LHCN-M2 (cell line): ENCODE measurements at regions not wholly inside any gene's neighbourhood (a gene's known extent, or its start where the extent isn't known, plus 50 kb on each side); places are given as distances from the start of the nearest gene placed in this dataset.
"Not testable (repeated sequence)": the region's sequence is repeated elsewhere in the genome, so short reads cannot be mapped to it uniquely, and the experiment has no call there.

Experiments used
- DNase-seq: peaks from one replicate; pipeline ENCODE4 v3.0.0-alpha.2; 2012; ENCODE audit warnings: low read depth

GRCh38 chr1:60742339-60742738 is 340.0 kb upstream of the NFIA start:
- DNase-seq: no peak

- no peak for DNase-seq
These were observed 342.2 kb upstream of the NFIA start for GRCh38 chr1:60740154-60740553.

GRCh38 chr1:60739729-60740128 is 342.6 kb upstream of the NFIA start:
- no peak for DNase-seq

GRCh38 chr1:60732977-60733401 is 349.4 kb upstream of the NFIA start:
- no peak for DNase-seq

GRCh38 chr1:60731321-60731720 is 351.0 kb upstream of the NFIA start:
- DNase-seq: no peak

GRCh38 chr1:60727552-60727951 is 354.8 kb upstream of the NFIA start:
- DNase-seq: no peak

GRCh38 chr1:60716472-60716871 is 365.9 kb upstream of the NFIA start:
- no peak for DNase-seq

- DNase-seq: no peak
These were observed 366.4 kb upstream of the NFIA start for GRCh38 chr1:60715970-60716369.

- DNase-seq: no peak
These were observed 372.9 kb upstream of the NFIA start for GRCh38 chr1:60709426-60709825.

GRCh38 chr1:60705026-60705425 is 377.3 kb upstream of the NFIA start:
- DNase-seq: no peak

- no peak for DNase-seq
These were observed 379.2 kb upstream of the NFIA start for GRCh38 chr1:60703155-60703554.

GRCh38 chr1:60699325-60699724 is 383.0 kb upstream of the NFIA start:
- no peak for DNase-seq

- DNase-seq: no peak
These were observed 385.0 kb upstream of the NFIA start for GRCh38 chr1:60697204-60697994.

GRCh38 chr1:60696512-60696911 is 385.8 kb upstream of the NFIA start:
- DNase-seq: no peak

GRCh38 chr1:60695716-60696171 is 386.6 kb upstream of the NFIA start:
- DNase-seq: no peak

GRCh38 chr1:60694980-60695379 is 387.4 kb upstream of the NFIA start:
- no peak for DNase-seq

GRCh38 chr1:60692031-60692430 is 390.3 kb upstream of the NFIA start:
- no peak for DNase-seq

GRCh38 chr1:60688221-60688620 is 394.1 kb upstream of the NFIA start:
- DNase-seq: not testable (repeated sequence)

- DNase-seq: no peak
These were observed 401.1 kb upstream of the NFIA start for GRCh38 chr1:60681095-60681860.

GRCh38 chr1:60679524-60680375 is 402.6 kb upstream of the NFIA start:
- no peak for DNase-seq

- no peak for DNase-seq
These were observed 403.6 kb upstream of the NFIA start for GRCh38 chr1:60678802-60679201.

- DNase-seq: no peak
These were observed 404.0 kb upstream of the NFIA start for GRCh38 chr1:60678391-60678790.
